GM20000 (cell line): ENCODE measurements at regions not wholly inside any gene's neighbourhood (a gene's known extent, or its start where the extent isn't known, plus 50 kb on each side); places are given as distances from the start of the nearest gene placed in this dataset.

Experiments
- DNase-seq: peaks from one replicate; pipeline ENCODE4 v3.0.0; 2012; ENCODE audit warnings: low spot score
- TF ChIP-seq, protein P1 (sequence below): IDR thresholded peaks from 2 replicates; pipeline ENCODE4 v1.5.1; 2012; ENCODE audit warnings: mild to moderate bottlenecking, control low read depth; ENCODE audit errors: extremely low read depth, missing control alignments

DNA sequence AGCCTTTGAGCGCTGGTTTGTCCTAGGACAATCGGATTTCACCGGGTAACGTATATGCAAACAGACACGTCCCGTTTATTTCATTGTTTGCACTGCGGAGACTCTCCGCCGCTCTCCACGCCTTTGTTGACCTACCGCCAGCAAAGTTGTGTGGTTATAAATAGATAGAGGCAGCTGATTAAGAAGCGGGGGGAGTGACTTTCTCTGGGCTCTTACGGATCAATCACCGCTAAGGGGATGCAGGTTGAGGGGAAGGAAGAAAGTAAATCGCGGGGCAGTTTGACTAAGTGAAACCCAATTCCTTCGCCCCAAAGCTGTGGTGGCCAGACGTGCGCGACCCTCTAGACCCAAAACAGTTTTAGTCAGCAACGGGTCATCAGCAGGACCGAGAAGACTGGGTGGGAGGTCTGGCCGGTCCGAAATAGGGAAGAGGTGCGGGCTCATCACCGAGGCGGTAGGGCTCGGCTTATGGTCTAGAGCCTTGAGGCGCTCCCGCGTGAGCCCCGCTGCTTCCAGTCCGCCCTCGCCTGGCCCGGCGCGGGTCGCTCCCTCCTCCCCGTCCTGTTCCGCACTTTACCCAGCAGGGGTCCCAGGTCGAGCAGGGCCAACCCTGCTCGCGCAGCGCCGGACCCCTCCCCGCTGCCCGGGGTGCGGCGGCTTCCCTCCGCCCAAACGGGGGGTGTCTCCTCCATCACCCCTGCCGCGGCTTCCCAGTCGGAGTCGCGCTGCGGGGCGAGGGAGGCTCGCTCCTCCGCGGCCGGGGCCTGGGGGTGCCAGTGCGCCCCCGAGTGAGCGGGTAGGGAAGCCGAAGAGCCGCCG, 120.8 kb upstream of the RRP15 start:
- TF ChIP-seq, protein P1, sequence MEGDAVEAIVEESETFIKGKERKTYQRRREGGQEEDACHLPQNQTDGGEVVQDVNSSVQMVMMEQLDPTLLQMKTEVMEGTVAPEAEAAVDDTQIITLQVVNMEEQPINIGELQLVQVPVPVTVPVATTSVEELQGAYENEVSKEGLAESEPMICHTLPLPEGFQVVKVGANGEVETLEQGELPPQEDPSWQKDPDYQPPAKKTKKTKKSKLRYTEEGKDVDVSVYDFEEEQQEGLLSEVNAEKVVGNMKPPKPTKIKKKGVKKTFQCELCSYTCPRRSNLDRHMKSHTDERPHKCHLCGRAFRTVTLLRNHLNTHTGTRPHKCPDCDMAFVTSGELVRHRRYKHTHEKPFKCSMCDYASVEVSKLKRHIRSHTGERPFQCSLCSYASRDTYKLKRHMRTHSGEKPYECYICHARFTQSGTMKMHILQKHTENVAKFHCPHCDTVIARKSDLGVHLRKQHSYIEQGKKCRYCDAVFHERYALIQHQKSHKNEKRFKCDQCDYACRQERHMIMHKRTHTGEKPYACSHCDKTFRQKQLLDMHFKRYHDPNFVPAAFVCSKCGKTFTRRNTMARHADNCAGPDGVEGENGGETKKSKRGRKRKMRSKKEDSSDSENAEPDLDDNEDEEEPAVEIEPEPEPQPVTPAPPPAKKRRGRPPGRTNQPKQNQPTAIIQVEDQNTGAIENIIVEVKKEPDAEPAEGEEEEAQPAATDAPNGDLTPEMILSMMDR = no peak
- DNase-seq = peak; percentile 26

- DNase-seq = peak; percentile 32
These were observed 120.0 kb upstream of the RRP15 start for GRCh38 chr1:218164930-218165700.

DNA sequence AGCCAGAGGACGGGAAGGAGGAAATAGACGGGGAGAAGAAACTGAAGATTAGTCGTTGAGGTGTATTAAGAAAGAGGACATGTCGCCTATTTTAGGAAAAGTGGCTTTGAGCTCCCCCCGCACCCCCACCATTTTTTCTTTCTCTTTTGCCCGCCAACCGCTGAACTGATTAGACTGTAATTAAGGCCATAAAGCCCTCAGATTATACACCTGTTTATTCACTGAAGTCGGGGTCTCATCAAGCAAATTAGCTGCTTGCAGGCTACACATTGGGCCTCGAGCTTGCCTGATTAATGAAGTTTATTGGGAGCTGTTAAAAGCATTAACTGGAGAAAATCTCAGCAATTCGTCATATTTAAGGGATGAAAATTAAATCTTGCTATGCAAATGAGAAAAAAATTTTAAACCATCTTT, 119.4 kb upstream of the RRP15 start:
- DNase-seq = peak; percentile 19
- TF ChIP-seq, protein P1 = no peak

More at GRCh38 chr1:218164930-218165700, 120.0 kb upstream of the RRP15 start:
- TF ChIP-seq, protein P1 = no peak

DNA sequence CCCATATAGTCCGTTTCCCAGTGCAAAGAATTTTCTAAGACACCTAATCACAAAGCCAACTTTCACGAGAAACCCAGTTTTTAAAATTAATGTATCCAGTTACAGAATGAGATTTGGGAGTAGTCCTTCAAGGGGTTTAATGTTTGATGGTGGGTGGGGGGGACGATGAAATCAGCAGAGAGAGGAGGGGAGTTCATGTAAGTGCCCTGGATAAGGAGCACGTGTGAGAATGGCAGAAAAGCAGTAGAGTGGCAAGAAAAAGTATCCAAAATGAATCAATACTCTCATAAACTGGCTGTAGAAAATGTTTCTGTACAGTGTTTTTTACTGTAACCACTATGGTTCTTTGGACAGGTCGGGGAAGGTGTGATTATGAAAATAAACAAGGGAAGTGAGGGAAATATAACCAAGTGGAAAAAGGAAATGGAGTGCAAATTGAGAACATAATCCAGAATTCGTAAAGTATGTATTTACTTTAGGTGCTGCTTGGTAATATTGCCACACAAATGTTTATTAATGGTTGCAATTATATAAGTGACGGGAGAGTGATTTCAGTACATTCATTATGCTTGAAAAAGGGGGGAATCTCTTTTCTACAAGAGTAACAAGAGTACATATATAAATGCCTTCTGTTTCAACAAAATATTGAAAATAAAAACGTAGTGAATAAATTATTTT, 118.7 kb upstream of the RRP15 start:
- DNase-seq = peak; percentile 10
- TF ChIP-seq, protein P1 = no peak

GRCh38 chr1:218171302-218171893, 113.7 kb upstream of the RRP15 start:
- TF ChIP-seq, protein P1 = peak; percentile 60
- DNase-seq = peak; percentile 15

DNA sequence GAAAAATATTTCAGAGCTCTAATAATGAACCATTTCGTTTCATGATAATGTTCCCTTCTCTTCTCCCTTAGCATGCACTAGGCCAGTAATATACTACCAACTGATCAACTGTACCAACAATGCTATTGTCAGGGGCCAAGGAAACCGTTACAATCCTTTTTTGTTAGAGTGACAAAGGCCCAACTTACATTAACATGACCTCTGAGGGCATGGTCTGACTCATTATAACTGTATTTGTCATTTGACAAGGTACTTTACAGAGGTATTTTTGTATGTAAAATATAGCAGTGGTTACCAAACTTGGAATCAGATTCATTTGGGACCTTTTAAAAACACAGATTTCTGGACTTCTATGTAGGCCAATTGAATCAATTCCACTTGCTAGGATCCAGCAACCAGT, 102.6 kb upstream of the RRP15 start:
- no peak for DNase-seq
- TF ChIP-seq, protein P1 = no peak
